GM12878 (cell line): ENCODE measurements at regions not wholly inside any gene's neighbourhood (a gene's known extent, or its start where the extent isn't known, plus 50 kb on each side); places are given as distances from the start of the nearest gene placed in this dataset.

ENCODE experiments used
- CTCF ChIP-seq, 3 experiments: IDR thresholded peaks in 2 of 3; conservative IDR thresholded peaks in 1 of 3; 2 replicates each; pipeline ENCODE4 v1.5.1; 2011; ENCODE audit warnings: low read depth in 3 of 3, low read length in 3 of 3, mild to moderate bottlenecking in 3 of 3, control low read depth in 2 of 3, moderate library complexity in 2 of 3, inconsistent platforms in 1 of 3, mixed read lengths in 1 of 3; ENCODE audit not compliant: control insufficient read depth in 2 of 3, insufficient read depth in 1 of 3; ENCODE audit errors: extremely low read depth in 1 of 3
- TF ChIP-seq, protein P1 (sequence below): IDR thresholded peaks from 2 replicates; pipeline ENCODE4 v1.6.1; 2012; ENCODE audit warnings: low read depth, low read length, improper control_type of control experiment

DNA sequence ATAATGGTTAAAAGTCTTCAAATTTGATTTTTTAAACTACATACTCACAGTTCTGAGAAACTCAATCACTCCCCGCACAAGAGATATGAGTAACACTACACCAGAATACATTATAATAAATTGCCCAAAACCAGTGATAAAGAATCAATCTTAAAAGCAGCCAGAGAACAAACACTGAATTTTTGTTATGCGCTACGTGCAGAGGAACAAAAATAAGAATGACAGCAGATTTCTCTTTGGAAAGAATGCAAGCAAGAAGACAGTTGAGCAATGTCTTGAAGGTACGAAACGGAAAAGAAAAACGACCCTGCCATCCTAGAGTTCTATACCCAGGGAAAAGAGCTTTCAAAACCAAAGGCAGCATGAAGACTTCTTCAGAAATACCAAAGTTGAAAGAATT, 216.7 kb downstream of the TTLL2 start:
- TF ChIP-seq, protein P1, sequence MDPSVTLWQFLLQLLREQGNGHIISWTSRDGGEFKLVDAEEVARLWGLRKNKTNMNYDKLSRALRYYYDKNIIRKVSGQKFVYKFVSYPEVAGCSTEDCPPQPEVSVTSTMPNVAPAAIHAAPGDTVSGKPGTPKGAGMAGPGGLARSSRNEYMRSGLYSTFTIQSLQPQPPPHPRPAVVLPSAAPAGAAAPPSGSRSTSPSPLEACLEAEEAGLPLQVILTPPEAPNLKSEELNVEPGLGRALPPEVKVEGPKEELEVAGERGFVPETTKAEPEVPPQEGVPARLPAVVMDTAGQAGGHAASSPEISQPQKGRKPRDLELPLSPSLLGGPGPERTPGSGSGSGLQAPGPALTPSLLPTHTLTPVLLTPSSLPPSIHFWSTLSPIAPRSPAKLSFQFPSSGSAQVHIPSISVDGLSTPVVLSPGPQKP: no peak
- no peak for TF ChIP-seq CTCF (IDR thresholded peaks at IDR 0.05 in 2 of 3, conservative IDR thresholded peaks at IDR 0.05 in 1 of 3; ENCODE audit: control insufficient read depth in 2 of 3, extremely low read depth in 1 of 3, insufficient read depth in 1 of 3, low read depth in 3 of 3, low read length in 3 of 3)
